GM12878 (cell line): ENCODE measurements at regions not wholly inside any gene's neighbourhood (a gene's known extent, or its start where the extent isn't known, plus 50 kb on each side); places are given as distances from the start of the nearest gene placed in this dataset.
A peak's percentile ranks its signal among the peaks of the same experiment; 100 is the strongest.

Source experiments
- CHD2 ChIP-seq: IDR thresholded peaks from 2 replicates; pipeline ENCODE4 v1.6.1; 2011; ENCODE audit warnings: low read depth, low read length, improper control_type of control experiment, borderline replicate concordance
- EP300 ChIP-seq, 2 experiments: fragments of 150-350 bp in 1 of 2; IDR thresholded peaks; 2 replicates each; pipeline ENCODE4 v1.6.1; 2011 to 2012; ENCODE audit warnings: low read depth in 2 of 2, low read length in 2 of 2, borderline replicate concordance in 1 of 2, improper control_type of control experiment in 1 of 2, inconsistent platforms in 1 of 2; ENCODE audit not compliant: control insufficient read depth in 1 of 2
- EZH2 ChIP-seq: IDR thresholded peaks from 2 replicates; pipeline ENCODE4 v1.6.1; 2012; ENCODE audit warnings: low read depth, mild to moderate bottlenecking, control low read depth, inconsistent platforms, low read length, borderline replicate concordance; ENCODE audit not compliant: control insufficient read depth
- GATAD2B ChIP-seq: fragments of 450-650 bp; conservative IDR thresholded peaks from 2 replicates; pipeline ENCODE4 v1.6.1; 2017; ENCODE audit warnings: low read depth, mild to moderate bottlenecking, moderate library complexity
- IKZF2 ChIP-seq, 2 experiments: fragments of 450-650 bp; IDR thresholded peaks; 2 replicates each; pipeline ENCODE4 v1.6.1; 2017; ENCODE audit warnings: mild to moderate bottlenecking in 2 of 2, moderate library complexity in 2 of 2
- JUND ChIP-seq: IDR thresholded peaks from 2 replicates; pipeline ENCODE4 v1.6.1; 2012; ENCODE audit warnings: low read depth, mild to moderate bottlenecking, low read length, improper control_type of control experiment, moderate library complexity
- MTA2 ChIP-seq: fragments of 450-650 bp; IDR thresholded peaks from 2 replicates; pipeline ENCODE4 v1.6.1; 2016; ENCODE audit warnings: low read depth, mild to moderate bottlenecking, moderate library complexity
- MTA3 ChIP-seq: IDR thresholded peaks from 2 replicates; pipeline ENCODE4 v1.6.1; 2012; ENCODE audit warnings: low read length, inconsistent platforms, borderline replicate concordance
- NBN ChIP-seq: fragments of 450-650 bp; IDR thresholded peaks from 2 replicates; pipeline ENCODE4 v1.6.1; 2016
- NRF1 ChIP-seq: conservative IDR thresholded peaks from 2 replicates; pipeline ENCODE4 v1.6.1; 2011; ENCODE audit warnings: mild to moderate bottlenecking, low read depth, low read length, improper control_type of control experiment
- PAX8 ChIP-seq: fragments of 450-650 bp; IDR thresholded peaks from 2 replicates; pipeline ENCODE4 v1.6.1; 2017; ENCODE audit warnings: mild to moderate bottlenecking, moderate library complexity
- POLR2AphosphoS5 ChIP-seq: IDR thresholded peaks from 2 replicates; pipeline ENCODE4 v1.6.1; 2011; ENCODE audit warnings: mild to moderate bottlenecking, low read length, inconsistent platforms
- POU2F2 ChIP-seq: IDR thresholded peaks from 3 replicates; pipeline ENCODE4 v1.6.1; 2011; ENCODE audit warnings: low read depth, mild to moderate bottlenecking, low read length, borderline replicate concordance
- RBBP5 ChIP-seq: fragments of 200-600 bp; sonication (generic); conservative IDR thresholded peaks from 2 replicates; pipeline ENCODE4 v1.6.1; 2016
- RCOR1 ChIP-seq: conservative IDR thresholded peaks from 2 replicates; pipeline ENCODE4 v1.6.1; 2012; ENCODE audit warnings: low read depth, low read length, improper control_type of control experiment
- RFX5 ChIP-seq: IDR thresholded peaks from 2 replicates; pipeline ENCODE4 v1.6.1; 2011; ENCODE audit warnings: low read depth, low read length, improper control_type of control experiment
- RUNX3 ChIP-seq: IDR thresholded peaks from 2 replicates; pipeline ENCODE4 v1.6.1; 2012; ENCODE audit warnings: low read length, inconsistent platforms
- SP1 ChIP-seq: IDR thresholded peaks from one replicate; pipeline ENCODE4 v1.6.1; 2011; ENCODE audit warnings: low read depth, low read length
- SUZ12 ChIP-seq: fragments of 200-600 bp; sonication (generic); IDR thresholded peaks from one replicate; pipeline ENCODE4 v1.6.1; 2018; ENCODE audit warnings: antibody characterized with exemption, mild to moderate bottlenecking; ENCODE audit not compliant: unreplicated experiment
- WRNIP1 ChIP-seq: IDR thresholded peaks from 2 replicates; pipeline ENCODE4 v1.6.1; 2011; ENCODE audit warnings: low read depth, low read length, improper control_type of control experiment, borderline replicate concordance
- ZBED1 ChIP-seq: IDR thresholded peaks from 2 replicates; pipeline ENCODE4 v1.6.1; 2016; ENCODE audit warnings: borderline replicate concordance
- ZNF274 ChIP-seq: IDR thresholded peaks from one replicate; pipeline ENCODE4 v1.8.0; 2011; ENCODE audit not compliant: insufficient read length, insufficient read depth
- ZNF384 ChIP-seq: IDR thresholded peaks from 2 replicates; pipeline ENCODE4 v1.6.1; 2012; ENCODE audit warnings: low read depth, mild to moderate bottlenecking, low read length, improper control_type of control experiment, borderline replicate concordance
- TF ChIP-seq, protein P1 (sequence below): fragments of 450-650 bp; formaldehyde crosslinking; IDR thresholded peaks from 2 replicates; pipeline ENCODE4 v1.4.0; 2022; ENCODE audit warnings: mild to moderate bottlenecking, moderate library complexity
- TF ChIP-seq, protein P2 (sequence below): fragments of 450-650 bp; IDR thresholded peaks from 2 replicates; pipeline ENCODE4 v1.6.1; 2014; ENCODE audit warnings: mild to moderate bottlenecking
- TF ChIP-seq, protein P3 (sequence below): fragments of 450-650 bp; IDR thresholded peaks from 2 replicates; pipeline ENCODE4 v1.6.1; 2017; ENCODE audit warnings: borderline replicate concordance
- TF ChIP-seq, protein P4 (sequence below): IDR thresholded peaks from 2 replicates; pipeline ENCODE4 v1.6.1; 2011; ENCODE audit warnings: borderline replicate concordance, low read depth, mild to moderate bottlenecking, moderate library complexity, mixed read lengths, low read length; ENCODE audit not compliant: insufficient read depth; ENCODE audit errors: extremely low read length

DNA sequence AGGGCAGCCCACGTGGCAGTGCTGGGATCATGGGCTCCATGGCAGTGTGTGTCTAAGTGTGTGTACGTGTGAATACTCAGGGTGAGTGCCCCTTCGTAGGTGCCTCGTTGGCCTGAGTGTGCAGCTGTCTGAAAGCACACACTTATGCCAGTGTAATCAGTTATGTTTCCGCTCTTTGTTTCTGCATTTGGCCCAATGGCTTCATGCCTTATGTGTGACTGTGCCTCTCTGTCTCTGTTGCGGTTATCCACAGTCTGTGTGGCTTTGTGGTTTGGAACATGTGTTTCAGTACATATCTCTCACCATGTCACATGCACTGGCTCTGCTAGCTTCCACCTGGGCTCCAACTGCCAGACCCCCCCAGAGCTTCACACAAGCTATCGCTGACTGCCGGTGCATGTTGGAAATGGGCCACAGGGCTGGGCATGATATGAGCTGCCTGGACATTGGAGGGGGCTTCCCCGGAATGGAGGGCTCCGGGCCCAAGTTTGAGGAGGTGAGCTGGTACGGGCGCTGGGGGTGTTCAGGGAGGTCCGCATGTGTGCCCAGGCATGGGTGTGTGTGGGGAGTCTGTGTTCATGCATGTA lies 70.3 kb upstream of the TINAGL1 start (continued):
- TF ChIP-seq, protein P1, sequence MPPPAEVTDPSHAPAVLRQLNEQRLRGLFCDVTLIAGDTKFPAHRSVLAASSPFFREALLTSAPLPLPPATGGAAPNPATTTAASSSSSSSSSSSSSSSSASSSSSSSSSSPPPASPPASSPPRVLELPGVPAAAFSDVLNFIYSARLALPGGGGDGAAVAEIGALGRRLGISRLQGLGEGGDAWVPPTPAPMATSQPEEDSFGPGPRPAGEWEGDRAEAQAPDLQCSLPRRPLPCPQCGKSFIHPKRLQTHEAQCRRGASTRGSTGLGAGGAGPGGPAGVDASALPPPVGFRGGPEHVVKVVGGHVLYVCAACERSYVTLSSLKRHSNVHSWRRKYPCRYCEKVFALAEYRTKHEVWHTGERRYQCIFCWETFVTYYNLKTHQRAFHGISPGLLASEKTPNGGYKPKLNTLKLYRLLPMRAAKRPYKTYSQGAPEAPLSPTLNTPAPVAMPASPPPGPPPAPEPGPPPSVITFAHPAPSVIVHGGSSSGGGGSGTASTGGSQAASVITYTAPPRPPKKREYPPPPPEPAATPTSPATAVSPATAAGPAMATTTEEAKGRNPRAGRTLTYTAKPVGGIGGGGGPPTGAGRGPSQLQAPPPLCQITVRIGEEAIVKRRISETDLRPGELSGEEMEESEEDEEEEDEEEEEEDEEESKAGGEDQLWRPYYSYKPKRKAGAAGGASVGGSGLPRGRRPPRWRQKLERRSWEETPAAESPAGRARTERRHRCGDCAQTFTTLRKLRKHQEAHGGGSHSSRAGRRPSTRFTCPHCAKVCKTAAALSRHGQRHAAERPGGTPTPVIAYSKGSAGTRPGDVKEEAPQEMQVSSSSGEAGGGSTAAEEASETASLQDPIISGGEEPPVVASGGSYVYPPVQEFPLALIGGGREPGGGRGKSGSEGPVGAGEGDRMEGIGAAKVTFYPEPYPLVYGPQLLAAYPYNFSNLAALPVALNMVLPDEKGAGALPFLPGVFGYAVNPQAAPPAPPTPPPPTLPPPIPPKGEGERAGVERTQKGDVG (CRISPR knock-in tag): no peak
- TF ChIP-seq JUND (no peak), ZNF274 (no peak), MTA2 (peak; percentile 91), ZBED1 (no peak), RUNX3 (peak; percentile 92), POU2F2 (no peak), GATAD2B (peak; percentile 97), EP300 (IDR thresholded peaks at IDR 0.05; ENCODE audit: borderline replicate concordance in 1 of 2, control insufficient read depth in 1 of 2, low read depth in 2 of 2, low read length in 2 of 2) (peak; percentile 79 to 91), CHD2 (peak; percentile 79), EZH2 (no peak), NRF1 (no peak), MTA3 (no peak), WRNIP1 (no peak), RBBP5 (no peak), RFX5 (no peak), IKZF2 (IDR thresholded peaks at IDR 0.05) (peak; percentile 91 to 97), NBN (peak; percentile 96), RCOR1 (no peak), ZNF384 (no peak), PAX8 (no peak), SUZ12 (no peak), POLR2AphosphoS5 (no peak), SP1 (no peak)
- TF ChIP-seq, protein P2, sequence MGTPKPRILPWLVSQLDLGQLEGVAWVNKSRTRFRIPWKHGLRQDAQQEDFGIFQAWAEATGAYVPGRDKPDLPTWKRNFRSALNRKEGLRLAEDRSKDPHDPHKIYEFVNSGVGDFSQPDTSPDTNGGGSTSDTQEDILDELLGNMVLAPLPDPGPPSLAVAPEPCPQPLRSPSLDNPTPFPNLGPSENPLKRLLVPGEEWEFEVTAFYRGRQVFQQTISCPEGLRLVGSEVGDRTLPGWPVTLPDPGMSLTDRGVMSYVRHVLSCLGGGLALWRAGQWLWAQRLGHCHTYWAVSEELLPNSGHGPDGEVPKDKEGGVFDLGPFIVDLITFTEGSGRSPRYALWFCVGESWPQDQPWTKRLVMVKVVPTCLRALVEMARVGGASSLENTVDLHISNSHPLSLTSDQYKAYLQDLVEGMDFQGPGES: no peak
- TF ChIP-seq, protein P3, sequence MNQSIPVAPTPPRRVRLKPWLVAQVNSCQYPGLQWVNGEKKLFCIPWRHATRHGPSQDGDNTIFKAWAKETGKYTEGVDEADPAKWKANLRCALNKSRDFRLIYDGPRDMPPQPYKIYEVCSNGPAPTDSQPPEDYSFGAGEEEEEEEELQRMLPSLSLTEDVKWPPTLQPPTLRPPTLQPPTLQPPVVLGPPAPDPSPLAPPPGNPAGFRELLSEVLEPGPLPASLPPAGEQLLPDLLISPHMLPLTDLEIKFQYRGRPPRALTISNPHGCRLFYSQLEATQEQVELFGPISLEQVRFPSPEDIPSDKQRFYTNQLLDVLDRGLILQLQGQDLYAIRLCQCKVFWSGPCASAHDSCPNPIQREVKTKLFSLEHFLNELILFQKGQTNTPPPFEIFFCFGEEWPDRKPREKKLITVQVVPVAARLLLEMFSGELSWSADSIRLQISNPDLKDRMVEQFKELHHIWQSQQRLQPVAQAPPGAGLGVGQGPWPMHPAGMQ: peak; percentile 94
- TF ChIP-seq, protein P4, sequence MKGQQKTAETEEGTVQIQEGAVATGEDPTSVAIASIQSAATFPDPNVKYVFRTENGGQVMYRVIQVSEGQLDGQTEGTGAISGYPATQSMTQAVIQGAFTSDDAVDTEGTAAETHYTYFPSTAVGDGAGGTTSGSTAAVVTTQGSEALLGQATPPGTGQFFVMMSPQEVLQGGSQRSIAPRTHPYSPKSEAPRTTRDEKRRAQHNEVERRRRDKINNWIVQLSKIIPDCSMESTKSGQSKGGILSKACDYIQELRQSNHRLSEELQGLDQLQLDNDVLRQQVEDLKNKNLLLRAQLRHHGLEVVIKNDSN: no peak
